HG03354 (cell line): ENCODE measurements at regions not wholly inside any gene's neighbourhood (a gene's known extent, or its start where the extent isn't known, plus 50 kb on each side); places are given as distances from the start of the nearest gene placed in this dataset.

Experiments
- ATAC-seq: cut with Tn5 transposase; IDR thresholded peaks from one replicate; pipeline ENCODE4 v1.9.1; 2021; ENCODE audit warnings: mild to moderate bottlenecking; ENCODE audit not compliant: unreplicated experiment, poor library complexity, severe bottlenecking

GRCh38 chr18:44497757-44498490, 182.8 kb upstream of the SETBP1 start:
- no peak for ATAC-seq

- ATAC-seq = no peak
Observed at GRCh38 chr18:44500808-44501610, 179.7 kb upstream of the SETBP1 start.

GRCh38 chr18:44502221-44502620, 178.5 kb upstream of the SETBP1 start:
- no peak for ATAC-seq

- ATAC-seq = no peak
Observed at GRCh38 chr18:44502790-44503189, 177.9 kb upstream of the SETBP1 start.

- ATAC-seq = no peak
Observed at GRCh38 chr18:44503854-44504253, 176.8 kb upstream of the SETBP1 start.

- ATAC-seq = peak; percentile 88
Observed at GRCh38 chr18:44507729-44508325, 172.9 kb upstream of the SETBP1 start.

GRCh38 chr18:44508474-44508873, 172.2 kb upstream of the SETBP1 start:
- ATAC-seq = peak; percentile 19

GRCh38 chr18:44509048-44509447, 171.6 kb upstream of the SETBP1 start:
- ATAC-seq = no peak

GRCh38 chr18:44510390-44510789, 170.3 kb upstream of the SETBP1 start:
- no peak for ATAC-seq

GRCh38 chr18:44513233-44513632, 167.5 kb upstream of the SETBP1 start:
- no peak for ATAC-seq

- no peak for ATAC-seq
Observed at GRCh38 chr18:44514106-44514505, 166.6 kb upstream of the SETBP1 start.

- no peak for ATAC-seq
Observed at GRCh38 chr18:44514766-44515165, 165.9 kb upstream of the SETBP1 start.

- no peak for ATAC-seq
Observed at GRCh38 chr18:44516450-44516849, 164.2 kb upstream of the SETBP1 start.

- ATAC-seq = no peak
Observed at GRCh38 chr18:44517136-44517535, 163.6 kb upstream of the SETBP1 start.

- ATAC-seq = no peak
Observed at GRCh38 chr18:44518091-44518615, 162.5 kb upstream of the SETBP1 start.

GRCh38 chr18:44518666-44519065, 162.0 kb upstream of the SETBP1 start:
- ATAC-seq = no peak

GRCh38 chr18:44520981-44521667, 159.6 kb upstream of the SETBP1 start:
- ATAC-seq = no peak

- ATAC-seq = no peak
Observed at GRCh38 chr18:44521668-44522022, 159.0 kb upstream of the SETBP1 start.

GRCh38 chr18:44526705-44527415, 153.8 kb upstream of the SETBP1 start:
- ATAC-seq = no peak
